NT2/D1 (cell line): ENCODE measurements at regions not wholly inside any gene's neighbourhood (a gene's known extent, or its start where the extent isn't known, plus 50 kb on each side); places are given as distances from the start of the nearest gene placed in this dataset.

Source experiments
- SUZ12 ChIP-seq: IDR thresholded peaks from 2 replicates; pipeline ENCODE4 v1.6.1; 2011; ENCODE audit not compliant: insufficient read length, insufficient read depth; ENCODE audit errors: extremely low read depth
- YY1 ChIP-seq: IDR thresholded peaks from 2 replicates; pipeline ENCODE4 v1.6.1; 2011; ENCODE audit not compliant: insufficient read length, insufficient read depth
- ZNF274 ChIP-seq: IDR thresholded peaks from 2 replicates; pipeline ENCODE4 v1.6.1; 2011; ENCODE audit warnings: mild to moderate bottlenecking, low read depth, low read length

- no peak for TF ChIP-seq ZNF274
- TF ChIP-seq SUZ12, result no peak
- TF ChIP-seq YY1, result no peak
Observed at GRCh38 chr16:73413830-73414190, 365.9 kb upstream of the ZFHX3 start.
